Astrocyte (in vitro differentiated cells and primary cell): ENCODE measurements at regions not wholly inside any gene's neighbourhood (a gene's known extent, or its start where the extent isn't known, plus 50 kb on each side); places are given as distances from the start of the nearest gene placed in this dataset.

Source experiments
- DNase-seq: peaks from one replicate; pipeline ENCODE4 v3.0.0-alpha.2; 2010; ENCODE audit warnings: low read depth
- FAIRE-seq: peaks from 2 replicates; lab custom pipeline; 2011; peaks lifted over from hg19 to GRCh38; lab: Jason Lieb, UNC
- H2AFZ ChIP-seq: 2 replicates; pipeline ENCODE4 v1.6.0; 2012; ENCODE audit warnings: low read depth, low read length, inconsistent platforms
- H3K27ac ChIP-seq: 2 replicates; pipeline ENCODE4 v1.5.1; 2011; ENCODE audit warnings: low read depth, low read length, inconsistent platforms
- H3K27me3 ChIP-seq: 2 replicates; pipeline ENCODE4 v1.6.0; 2011; ENCODE audit warnings: low read length, inconsistent platforms; ENCODE audit not compliant: insufficient read depth
- H3K36me3 ChIP-seq: 2 replicates; pipeline ENCODE4 v1.5.1; 2011; ENCODE audit warnings: low read length, inconsistent platforms; ENCODE audit not compliant: insufficient read depth
- H3K4me1 ChIP-seq: 2 replicates; pipeline ENCODE4 v1.5.1; 2011; ENCODE audit warnings: low read length, inconsistent platforms; ENCODE audit not compliant: insufficient read depth
- H3K4me2 ChIP-seq: 2 replicates; pipeline ENCODE4 v1.6.0; 2012; ENCODE audit warnings: low read length, inconsistent platforms
- H3K4me3 ChIP-seq: 2 replicates; pipeline ENCODE4 v1.5.1; 2011; ENCODE audit warnings: low read depth, mild to moderate bottlenecking, low read length, inconsistent platforms; ENCODE audit not compliant: insufficient read depth
- H3K79me2 ChIP-seq: 2 replicates; pipeline ENCODE4 v1.6.0; 2012; ENCODE audit warnings: mild to moderate bottlenecking, low read length, inconsistent platforms; ENCODE audit not compliant: insufficient read depth
- H3K9ac ChIP-seq: 2 replicates; pipeline ENCODE4 v1.6.0; 2012; ENCODE audit warnings: mild to moderate bottlenecking, low read length, inconsistent platforms
- H3K9me3 ChIP-seq: 2 replicates; pipeline ENCODE4 v1.5.1; 2012; ENCODE audit warnings: low read depth, mild to moderate bottlenecking, low read length, inconsistent platforms; ENCODE audit not compliant: insufficient read depth
- H4K20me1 ChIP-seq: 2 replicates; pipeline ENCODE4 v1.6.0; 2012; ENCODE audit warnings: low read length, inconsistent platforms; ENCODE audit not compliant: insufficient read depth
- H3K27ac Mint-ChIP-seq: one replicate; pipeline ENCODE4 v1.8.0; 2021; ENCODE audit warnings: mild to moderate bottlenecking, mixed read lengths; ENCODE audit not compliant: unreplicated experiment
- H3K27me3 Mint-ChIP-seq: one replicate; pipeline ENCODE4 v1.8.0; 2021; ENCODE audit warnings: low read depth, mixed read lengths; ENCODE audit not compliant: unreplicated experiment
- H3K36me3 Mint-ChIP-seq: one replicate; pipeline ENCODE4 v1.8.0; 2021; ENCODE audit warnings: low read depth, mixed read lengths; ENCODE audit not compliant: unreplicated experiment
- H3K4me1 Mint-ChIP-seq: one replicate; pipeline ENCODE4 v1.8.0; 2021; ENCODE audit warnings: low read depth, mixed read lengths; ENCODE audit not compliant: unreplicated experiment
- H3K4me3 Mint-ChIP-seq: one replicate; pipeline ENCODE4 v1.8.0; 2021; ENCODE audit warnings: mild to moderate bottlenecking, moderate library complexity, mixed read lengths; ENCODE audit not compliant: unreplicated experiment
- H3K9me3 Mint-ChIP-seq: one replicate; pipeline ENCODE4 v1.8.0; 2021; ENCODE audit warnings: mild to moderate bottlenecking, mixed read lengths; ENCODE audit not compliant: unreplicated experiment
- EZH2 ChIP-seq: IDR thresholded peaks from 2 replicates; pipeline ENCODE4 v1.6.1; 2012; ENCODE audit warnings: mild to moderate bottlenecking, low read length, inconsistent platforms; ENCODE audit not compliant: insufficient read depth
- TF ChIP-seq, protein P1 (sequence below): IDR thresholded peaks from 2 replicates; pipeline ENCODE4 v1.5.1; 2011; ENCODE audit warnings: low read depth, mild to moderate bottlenecking, inconsistent platforms, low read length, moderate library complexity; ENCODE audit not compliant: insufficient read depth

DNA sequence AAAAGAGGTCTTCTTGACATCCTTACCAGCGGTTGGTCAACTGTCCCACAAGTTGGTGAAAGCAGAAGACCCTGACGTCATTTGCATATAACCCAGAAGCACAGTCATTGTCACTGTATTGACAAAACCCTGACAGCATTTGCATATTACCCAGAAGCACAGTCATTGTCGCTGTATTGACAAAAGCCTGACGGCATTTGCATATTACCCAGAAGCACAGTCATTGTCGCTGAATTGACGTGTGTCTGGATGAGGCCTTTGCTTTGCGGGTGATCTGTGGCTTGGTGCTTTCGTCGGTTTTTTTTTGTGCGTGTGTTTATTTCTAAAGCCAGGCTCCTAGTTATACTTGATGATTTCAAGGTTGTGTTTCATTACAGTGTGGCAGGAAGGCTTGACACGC is 1145.2 kb downstream of the BRD1 start:
- peaks cover 3% of the 10 kb centered on the region for H3K36me3 Mint-ChIP-seq
- Histone ChIP-seq H4K20me1 (no peaks in the 10 kb centered on the region), H2AFZ (no peak overlapping the region), H3K36me3 (no peaks in the 10 kb centered on the region), H3K4me1 (no peaks in the 10 kb centered on the region), H3K27ac (no peak overlapping the region), H3K79me2 (no peaks in the 10 kb centered on the region), H3K9me3 (no peaks in the 10 kb centered on the region), H3K27me3 (no peaks in the 10 kb centered on the region), H3K4me3 (no peak overlapping the region), H3K9ac (no peak overlapping the region), H3K4me2 (no peak overlapping the region)
- no peaks in the 10 kb centered on the region for H3K4me1 Mint-ChIP-seq
- H3K4me3 Mint-ChIP-seq, result no peak overlapping the region
- DNase-seq, result no peak
- FAIRE-seq, result no peak
- TF ChIP-seq, protein P1, sequence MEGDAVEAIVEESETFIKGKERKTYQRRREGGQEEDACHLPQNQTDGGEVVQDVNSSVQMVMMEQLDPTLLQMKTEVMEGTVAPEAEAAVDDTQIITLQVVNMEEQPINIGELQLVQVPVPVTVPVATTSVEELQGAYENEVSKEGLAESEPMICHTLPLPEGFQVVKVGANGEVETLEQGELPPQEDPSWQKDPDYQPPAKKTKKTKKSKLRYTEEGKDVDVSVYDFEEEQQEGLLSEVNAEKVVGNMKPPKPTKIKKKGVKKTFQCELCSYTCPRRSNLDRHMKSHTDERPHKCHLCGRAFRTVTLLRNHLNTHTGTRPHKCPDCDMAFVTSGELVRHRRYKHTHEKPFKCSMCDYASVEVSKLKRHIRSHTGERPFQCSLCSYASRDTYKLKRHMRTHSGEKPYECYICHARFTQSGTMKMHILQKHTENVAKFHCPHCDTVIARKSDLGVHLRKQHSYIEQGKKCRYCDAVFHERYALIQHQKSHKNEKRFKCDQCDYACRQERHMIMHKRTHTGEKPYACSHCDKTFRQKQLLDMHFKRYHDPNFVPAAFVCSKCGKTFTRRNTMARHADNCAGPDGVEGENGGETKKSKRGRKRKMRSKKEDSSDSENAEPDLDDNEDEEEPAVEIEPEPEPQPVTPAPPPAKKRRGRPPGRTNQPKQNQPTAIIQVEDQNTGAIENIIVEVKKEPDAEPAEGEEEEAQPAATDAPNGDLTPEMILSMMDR, result no peak
- no peak for TF ChIP-seq EZH2
- H3K27ac Mint-ChIP-seq, result no peak overlapping the region
- H3K9me3 Mint-ChIP-seq, result peaks cover 2% of the 10 kb centered on the region
- peaks cover 6% of the 10 kb centered on the region for H3K27me3 Mint-ChIP-seq

DNA sequence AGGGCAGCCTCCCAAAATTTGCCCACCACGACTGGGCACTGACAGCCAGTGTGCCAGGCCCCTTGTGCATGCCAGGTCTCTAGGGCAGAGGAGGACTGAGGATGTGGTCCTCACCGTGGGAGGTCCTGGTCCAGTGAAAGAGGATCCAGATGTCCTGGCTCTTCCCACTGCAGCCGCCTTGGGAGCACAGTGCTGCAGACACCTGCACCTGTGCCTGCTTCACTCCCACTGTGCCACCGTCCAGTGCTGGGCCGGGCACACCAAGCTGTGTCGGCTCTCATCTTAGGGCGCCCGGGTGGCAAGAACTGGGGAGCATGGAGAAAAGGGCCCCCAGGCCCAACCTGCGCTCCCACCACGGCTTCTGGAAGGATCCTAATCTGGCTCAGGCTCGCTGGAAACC is 1147.1 kb downstream of the BRD1 start:
- no peaks in the 10 kb centered on the region for H3K9me3 ChIP-seq
- H3K9ac ChIP-seq, result no peak overlapping the region
- H3K4me1 ChIP-seq, result no peaks in the 10 kb centered on the region
- no peaks in the 10 kb centered on the region for H3K27me3 ChIP-seq
- H3K4me2 ChIP-seq, result no peak overlapping the region
- no peak overlapping the region for H3K27ac ChIP-seq
- Mint-ChIP-seq H3K4me1 (no peaks in the 10 kb centered on the region), H3K9me3 (peaks cover 2% of the 10 kb centered on the region), H3K27me3 (peaks cover 6% of the 10 kb centered on the region), H3K4me3 (no peak overlapping the region), H3K36me3 (peaks cover 3% of the 10 kb centered on the region), H3K27ac (no peak overlapping the region)
- TF ChIP-seq, protein P1, result no peak
- TF ChIP-seq EZH2, result no peak
- H3K4me3 ChIP-seq, result no peak overlapping the region
- no peaks in the 10 kb centered on the region for H4K20me1 ChIP-seq
- no peaks in the 10 kb centered on the region for H3K36me3 ChIP-seq
- no peaks in the 10 kb centered on the region for H3K79me2 ChIP-seq
- DNase-seq (no peak), FAIRE-seq (no peak)
- H2AFZ ChIP-seq, result no peak overlapping the region

DNA sequence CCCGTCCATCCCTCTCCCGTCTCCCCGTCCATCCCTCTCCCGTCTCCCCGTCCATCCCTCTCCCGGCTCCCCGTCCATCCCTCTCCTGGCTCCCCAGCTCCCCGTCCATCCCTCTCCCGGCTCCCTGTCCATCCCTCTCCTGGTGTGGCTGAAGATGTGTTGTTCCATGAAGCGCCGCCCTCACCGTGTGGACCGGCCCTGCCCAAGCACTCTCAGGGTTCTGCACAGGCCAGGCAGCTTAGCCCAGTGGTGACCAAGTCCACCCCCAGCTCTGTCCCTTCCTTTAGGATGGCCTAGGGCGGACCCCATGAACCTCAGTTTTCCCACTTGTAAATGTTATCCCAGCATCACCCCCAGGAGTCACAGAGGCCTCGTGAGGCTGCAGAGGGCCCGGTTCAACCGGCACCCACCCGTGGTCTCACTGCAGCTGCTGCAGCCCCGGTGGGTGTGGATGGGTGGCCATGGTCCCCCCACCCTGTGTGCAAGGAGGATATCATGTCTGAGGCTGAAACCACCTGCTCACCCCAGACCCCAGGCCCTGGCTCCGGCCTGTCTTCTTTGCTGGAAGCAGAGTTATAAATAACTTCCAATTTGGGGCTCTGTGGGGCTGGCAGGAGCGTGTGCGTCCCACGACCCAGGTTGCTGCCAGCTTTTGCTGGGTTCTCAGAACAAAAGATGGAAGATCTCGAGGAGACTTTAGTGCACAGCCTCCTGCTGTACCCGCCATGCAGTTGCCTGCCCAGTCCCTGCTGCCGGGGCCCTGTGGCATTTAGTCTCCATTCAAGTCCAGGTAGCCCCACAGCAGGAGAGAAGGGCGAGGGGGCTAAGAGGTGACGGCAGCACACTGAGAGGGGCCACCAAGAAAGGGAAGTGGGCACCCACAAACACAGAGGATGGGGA is 1147.8 kb downstream of the BRD1 start:
- Histone ChIP-seq H2AFZ (no peak overlapping the region), H4K20me1 (no peaks in the 10 kb centered on the region), H3K4me2 (no peak overlapping the region), H3K4me3 (no peak overlapping the region), H3K9me3 (no peaks in the 10 kb centered on the region), H3K27me3 (no peaks in the 10 kb centered on the region), H3K9ac (no peak overlapping the region), H3K27ac (no peak overlapping the region), H3K36me3 (no peaks in the 10 kb centered on the region), H3K79me2 (no peaks in the 10 kb centered on the region), H3K4me1 (no peaks in the 10 kb centered on the region)
- TF ChIP-seq EZH2, result no peak
- TF ChIP-seq, protein P1, result no peak
- Mint-ChIP-seq H3K36me3 (peaks cover 2% of the 10 kb centered on the region), H3K4me3 (no peak overlapping the region), H3K27me3 (peaks cover 6% of the 10 kb centered on the region), H3K9me3 (peaks cover 2% of the 10 kb centered on the region), H3K4me1 (no peaks in the 10 kb centered on the region), H3K27ac (no peak overlapping the region)
- DNase-seq, result no peak
- FAIRE-seq, result no peak
